Fibroblast of mammary gland (primary cell): ENCODE measurements at regions not wholly inside any gene's neighbourhood (a gene's known extent, or its start where the extent isn't known, plus 50 kb on each side); places are given as distances from the start of the nearest gene placed in this dataset.

ENCODE experiments used
- DNase-seq: peaks from one replicate; pipeline ENCODE4 v3.0.0-alpha.2; 2010; ENCODE audit warnings: low read depth
- H3K4me3 ChIP-seq: 2 replicates; pipeline ENCODE4 v1.5.1; 2011; ENCODE audit warnings: low read depth, mild to moderate bottlenecking, low read length, moderate library complexity; ENCODE audit not compliant: control insufficient read depth
- CTCF ChIP-seq: conservative IDR thresholded peaks from 2 replicates; pipeline ENCODE4 v1.5.1; 2011; ENCODE audit warnings: low read depth, low read length, inconsistent platforms; ENCODE audit not compliant: control insufficient read depth, insufficient read depth

GRCh38 chr10:4332764-4333458 lies 493.1 kb upstream of the AKR1E2 start:
- no peak for TF ChIP-seq CTCF
- no peak for DNase-seq
- no peak overlapping the region for H3K4me3 ChIP-seq

DNA sequence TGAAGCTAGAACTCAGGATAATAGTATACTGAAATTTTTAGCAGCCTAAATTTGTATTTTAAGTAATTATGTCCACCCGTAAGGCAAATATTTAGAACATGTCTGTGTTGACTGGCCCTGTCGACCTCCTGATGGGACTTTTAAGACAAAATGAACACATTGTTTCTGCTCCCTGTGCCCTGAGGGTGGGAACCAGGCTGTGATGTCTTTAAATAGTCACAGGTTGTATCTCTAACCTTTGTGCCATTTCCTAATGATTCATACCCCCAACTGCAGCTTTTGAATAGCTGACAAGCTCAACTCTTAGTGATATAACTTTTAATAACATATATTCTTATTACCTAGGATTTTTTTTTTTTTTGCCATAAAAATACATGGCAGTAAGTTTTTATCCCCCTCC lies 494.9 kb upstream of the AKR1E2 start:
- H3K4me3 ChIP-seq = no peak overlapping the region
- DNase-seq = peak; percentile 36
- no peak for TF ChIP-seq CTCF

DNA sequence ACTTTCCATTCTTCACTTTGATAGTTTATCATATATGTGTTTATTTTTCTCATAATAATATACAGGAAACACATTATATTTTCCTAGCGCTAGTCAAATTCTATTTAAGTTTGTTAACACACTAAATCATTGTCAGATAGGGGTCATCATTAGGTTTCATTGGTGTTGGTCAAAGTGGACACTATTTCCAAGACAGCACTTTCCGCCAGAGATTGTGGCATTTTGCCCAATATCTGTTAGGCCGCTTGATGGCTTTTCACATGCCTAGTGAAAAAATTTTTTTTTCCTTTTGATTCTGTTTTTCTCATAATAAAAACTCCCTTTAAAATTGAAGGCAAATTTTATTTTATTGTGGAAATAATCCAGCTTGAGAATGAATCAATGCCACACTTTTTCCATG lies 495.4 kb upstream of the AKR1E2 start:
- TF ChIP-seq CTCF = no peak
- DNase-seq = no peak
- no peak overlapping the region for H3K4me3 ChIP-seq

DNA sequence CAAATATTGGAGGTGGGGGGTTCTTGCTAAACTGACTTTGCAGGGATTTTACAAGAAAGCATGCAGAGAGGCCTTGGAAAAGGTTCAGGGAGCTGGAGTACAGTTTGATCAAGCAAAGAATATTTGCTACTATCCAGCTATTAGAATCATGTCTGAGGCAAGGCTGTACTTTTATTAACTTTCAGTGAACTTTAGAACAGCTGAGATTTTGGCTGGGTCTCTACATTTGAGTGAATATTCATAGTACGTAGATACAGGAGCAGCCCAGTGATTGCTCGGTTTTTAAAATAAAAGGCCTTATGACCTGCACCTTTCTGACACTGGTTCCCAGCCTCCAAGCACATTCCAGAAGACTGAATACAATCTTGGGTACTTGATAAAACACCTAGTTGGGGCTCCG lies 496.8 kb upstream of the AKR1E2 start:
- no peak for DNase-seq
- no peak for TF ChIP-seq CTCF
- H3K4me3 ChIP-seq = no peak overlapping the region

DNA sequence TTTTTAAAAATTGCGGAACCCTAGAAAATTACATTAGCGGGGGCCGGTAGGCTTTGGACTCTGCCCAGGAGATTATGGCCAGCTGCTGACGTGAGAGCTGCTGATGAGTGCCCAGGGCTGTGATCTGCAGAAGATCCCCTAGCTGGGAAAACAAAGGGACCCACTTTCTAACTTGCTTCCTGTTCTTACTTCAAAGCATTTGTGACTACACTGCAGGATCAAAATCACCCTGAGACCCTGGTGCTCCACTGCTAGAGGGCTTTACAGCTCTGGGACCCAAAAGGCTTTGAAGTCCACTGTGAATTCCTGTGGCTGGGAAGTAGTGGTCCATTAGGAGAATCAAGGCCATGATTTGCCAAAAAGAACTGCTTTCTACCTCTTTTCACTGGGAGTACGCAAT lies 499.4 kb upstream of the AKR1E2 start:
- no peak for DNase-seq
- no peak for TF ChIP-seq CTCF
- no peak overlapping the region for H3K4me3 ChIP-seq

- no peak for TF ChIP-seq CTCF
- DNase-seq = no peak
- no peak overlapping the region for H3K4me3 ChIP-seq
Observed at GRCh38 chr10:4319870-4320367, 506.1 kb upstream of the AKR1E2 start.
